Right atrium auricular region (tissue), 2 donors: ENCODE measurements at regions not wholly inside any gene's neighbourhood (a gene's known extent, or its start where the extent isn't known, plus 50 kb on each side); places are given as distances from the start of the nearest gene placed in this dataset.

Experiments
- DNase-seq: peaks from one replicate; pipeline ENCODE4 v3.0.0-alpha.2; 2019; ENCODE audit warnings: low spot score
- H3K27ac ChIP-seq, 2 donors: fragments of 200-600 bp; sonication (generic); 1 replicate in 1 of 2; 2 replicates in 1 of 2; pipeline ENCODE4 v1.5.1; 2016 to 2019
- H3K27me3 ChIP-seq, 2 donors: fragments of 200-600 bp; sonication (generic); one replicate each; pipeline versions ENCODE4 v1.5.1 to v1.6.0; 2017 to 2019
- H3K36me3 ChIP-seq: fragments of 200-600 bp; sonication (generic); one replicate; pipeline ENCODE4 v1.5.1; 2016
- H3K4me1 ChIP-seq, 2 donors: fragments of 200-600 bp; sonication (generic); one replicate each; pipeline versions ENCODE4 v1.5.1 to v1.6.0; 2017 to 2019
- H3K4me3 ChIP-seq, 2 donors: fragments of 200-600 bp; sonication (generic); 1 replicate in 1 of 2; 2 replicates in 1 of 2; pipeline ENCODE4 v1.5.1; 2017 to 2019; ENCODE audit warnings: mild to moderate bottlenecking in 1 of 2, moderate library complexity in 1 of 2
- H3K9me3 ChIP-seq, 2 donors: fragments of 200-600 bp; sonication (generic); one replicate each; pipeline ENCODE4 v1.5.1; 2019
- TF ChIP-seq, protein P1 (sequence below), 2 donors: fragments of 200-600 bp; sonication (generic); IDR thresholded peaks; one replicate each; pipeline ENCODE4 v1.5.1; 2019; ENCODE audit warnings: antibody characterized with exemption in 2 of 2

DNA sequence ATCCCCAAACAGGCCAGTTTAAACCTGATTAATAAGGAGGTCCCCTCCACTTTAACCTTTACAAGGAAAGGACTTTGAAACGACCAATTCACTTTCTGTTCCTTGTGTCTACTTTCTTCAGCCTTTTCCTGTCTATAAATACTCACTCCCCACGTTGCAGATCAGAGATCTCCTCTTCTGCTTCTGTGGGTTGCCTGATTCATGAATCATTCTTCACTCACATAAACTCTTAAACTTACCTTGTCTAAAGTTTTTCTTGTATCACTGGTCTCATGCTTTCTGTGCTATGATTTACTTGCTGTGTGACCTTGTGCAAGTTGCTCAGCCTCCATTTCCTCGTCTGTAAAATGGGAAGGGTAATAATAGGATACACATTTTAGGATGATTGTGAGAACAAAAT lies 236.1 kb downstream of the QDPR start:
- no peaks in the 10 kb centered on the region for H3K9me3 ChIP-seq
- no peak for DNase-seq
- no peaks in the 10 kb centered on the region for H3K36me3 ChIP-seq

DNA sequence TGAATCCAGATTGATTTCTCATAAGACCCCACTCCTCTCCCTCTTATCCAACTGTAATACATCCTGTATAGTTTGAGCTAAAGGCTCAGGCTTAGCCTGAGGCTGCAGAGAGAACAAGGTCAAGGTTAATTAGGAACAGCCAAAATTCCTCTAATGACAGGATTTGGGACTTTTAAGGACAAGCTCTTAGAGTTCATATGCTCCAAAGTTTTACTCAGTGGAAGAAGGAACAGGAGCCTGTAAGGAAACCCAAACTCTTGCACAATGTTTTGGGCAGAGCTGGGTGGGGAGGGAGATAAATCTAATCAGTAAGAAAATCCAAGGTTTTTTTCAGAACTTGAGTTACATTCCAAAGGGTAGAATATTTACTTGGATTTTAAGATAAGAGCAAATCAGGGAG lies 238.8 kb downstream of the QDPR start:
- Histone ChIP-seq H3K4me1 (peaks cover 0 to 7% of the 10 kb centered on the region in 2 donors), H3K27ac (no peak overlapping the region), H3K4me3 (no peak overlapping the region), H3K36me3 (no peaks in the 10 kb centered on the region), H3K27me3 (no peaks in the 10 kb centered on the region), H3K9me3 (no peaks in the 10 kb centered on the region)
- TF ChIP-seq, protein P1, sequence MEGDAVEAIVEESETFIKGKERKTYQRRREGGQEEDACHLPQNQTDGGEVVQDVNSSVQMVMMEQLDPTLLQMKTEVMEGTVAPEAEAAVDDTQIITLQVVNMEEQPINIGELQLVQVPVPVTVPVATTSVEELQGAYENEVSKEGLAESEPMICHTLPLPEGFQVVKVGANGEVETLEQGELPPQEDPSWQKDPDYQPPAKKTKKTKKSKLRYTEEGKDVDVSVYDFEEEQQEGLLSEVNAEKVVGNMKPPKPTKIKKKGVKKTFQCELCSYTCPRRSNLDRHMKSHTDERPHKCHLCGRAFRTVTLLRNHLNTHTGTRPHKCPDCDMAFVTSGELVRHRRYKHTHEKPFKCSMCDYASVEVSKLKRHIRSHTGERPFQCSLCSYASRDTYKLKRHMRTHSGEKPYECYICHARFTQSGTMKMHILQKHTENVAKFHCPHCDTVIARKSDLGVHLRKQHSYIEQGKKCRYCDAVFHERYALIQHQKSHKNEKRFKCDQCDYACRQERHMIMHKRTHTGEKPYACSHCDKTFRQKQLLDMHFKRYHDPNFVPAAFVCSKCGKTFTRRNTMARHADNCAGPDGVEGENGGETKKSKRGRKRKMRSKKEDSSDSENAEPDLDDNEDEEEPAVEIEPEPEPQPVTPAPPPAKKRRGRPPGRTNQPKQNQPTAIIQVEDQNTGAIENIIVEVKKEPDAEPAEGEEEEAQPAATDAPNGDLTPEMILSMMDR (IDR thresholded peaks at IDR 0.05) = no peak
- DNase-seq = no peak

More for the DNA sequence above, 236.1 kb downstream of the QDPR start:
- Histone ChIP-seq H3K4me1 (peaks cover 0 to 7% of the 10 kb centered on the region in 2 donors), H3K27ac (no peak overlapping the region), H3K27me3 (no peaks in the 10 kb centered on the region), H3K4me3 (no peak overlapping the region)
- TF ChIP-seq, protein P1 (IDR thresholded peaks at IDR 0.05) = no peak

DNA sequence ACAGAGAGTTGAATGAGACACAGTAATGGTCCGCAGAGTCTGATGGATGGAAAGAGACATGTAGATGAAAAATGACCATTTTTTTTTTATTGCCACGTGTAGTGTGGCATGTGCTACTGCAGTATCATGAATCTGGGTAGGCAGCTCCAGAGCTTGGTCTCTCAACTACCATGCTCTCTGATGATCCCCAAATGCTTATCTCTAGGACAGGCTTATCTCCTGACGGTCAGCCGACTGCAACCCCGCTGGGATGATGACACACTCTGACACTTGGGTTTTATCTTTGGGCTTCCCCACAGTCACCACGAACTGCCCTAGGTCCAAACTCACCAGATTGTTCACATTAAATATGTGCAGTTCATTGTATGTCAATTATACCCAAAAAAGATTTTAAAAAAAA lies 239.7 kb downstream of the QDPR start:
- Histone ChIP-seq H3K36me3 (no peaks in the 10 kb centered on the region), H3K4me3 (no peak overlapping the region), H3K27me3 (no peaks in the 10 kb centered on the region), H3K4me1 (peaks cover 0 to 3% of the 10 kb centered on the region in 2 donors), H3K9me3 (no peaks in the 10 kb centered on the region), H3K27ac (no peak overlapping the region)
- TF ChIP-seq, protein P1 (IDR thresholded peaks at IDR 0.05) = no peak
- DNase-seq = no peak

DNA sequence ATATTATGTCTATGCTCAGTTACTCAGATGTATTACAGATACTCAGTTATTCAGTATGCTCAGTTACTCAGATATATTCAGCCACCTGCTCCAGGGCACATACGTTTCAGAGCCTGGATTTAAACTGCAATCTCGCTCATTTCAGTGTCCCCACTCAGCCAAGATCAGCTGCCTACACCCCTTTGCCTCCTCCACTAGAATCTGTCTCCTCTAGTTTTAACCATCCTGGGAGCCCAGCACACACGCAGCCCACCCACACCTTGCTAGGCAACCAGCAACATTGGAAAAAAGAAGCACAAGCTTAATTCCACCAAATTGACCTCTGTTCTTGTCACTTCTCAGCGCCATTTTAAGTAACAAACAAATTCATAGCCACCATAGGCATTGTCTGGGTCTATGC lies 246.2 kb downstream of the QDPR start:
- H3K36me3 ChIP-seq = no peaks in the 10 kb centered on the region
- H3K27me3 ChIP-seq = no peaks in the 10 kb centered on the region
- TF ChIP-seq, protein P1 (IDR thresholded peaks at IDR 0.05) = no peak
- DNase-seq = no peak
- H3K27ac ChIP-seq = no peak overlapping the region
- H3K4me3 ChIP-seq = no peak overlapping the region
- no peaks in the 10 kb centered on the region for H3K4me1 ChIP-seq
- no peaks in the 10 kb centered on the region for H3K9me3 ChIP-seq

DNA sequence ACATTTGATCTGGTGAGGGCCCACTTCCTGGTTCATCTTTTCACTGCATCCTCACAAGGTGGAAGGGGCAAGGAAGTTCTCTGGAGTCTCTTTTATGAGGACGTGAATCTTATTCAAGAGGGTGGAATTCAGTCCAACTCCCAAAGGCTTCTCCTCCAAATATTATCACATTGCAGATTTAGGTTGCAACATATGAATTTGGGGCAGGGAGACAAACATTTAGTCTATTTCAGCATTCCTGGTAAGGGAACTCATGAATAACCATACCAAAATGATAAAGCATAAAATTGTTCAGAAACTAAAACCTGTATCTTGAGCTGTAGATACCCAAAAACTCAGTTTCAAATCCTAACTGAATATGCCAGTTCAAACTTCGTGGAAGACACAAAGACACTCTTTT lies 246.8 kb downstream of the QDPR start:
- TF ChIP-seq, protein P1 (IDR thresholded peaks at IDR 0.05) = no peak
- DNase-seq = no peak
- H3K4me1 ChIP-seq = no peaks in the 10 kb centered on the region
- H3K27ac ChIP-seq = no peak overlapping the region
- no peaks in the 10 kb centered on the region for H3K27me3 ChIP-seq
- no peaks in the 10 kb centered on the region for H3K36me3 ChIP-seq
- no peaks in the 10 kb centered on the region for H3K9me3 ChIP-seq
- no peak overlapping the region for H3K4me3 ChIP-seq

DNA sequence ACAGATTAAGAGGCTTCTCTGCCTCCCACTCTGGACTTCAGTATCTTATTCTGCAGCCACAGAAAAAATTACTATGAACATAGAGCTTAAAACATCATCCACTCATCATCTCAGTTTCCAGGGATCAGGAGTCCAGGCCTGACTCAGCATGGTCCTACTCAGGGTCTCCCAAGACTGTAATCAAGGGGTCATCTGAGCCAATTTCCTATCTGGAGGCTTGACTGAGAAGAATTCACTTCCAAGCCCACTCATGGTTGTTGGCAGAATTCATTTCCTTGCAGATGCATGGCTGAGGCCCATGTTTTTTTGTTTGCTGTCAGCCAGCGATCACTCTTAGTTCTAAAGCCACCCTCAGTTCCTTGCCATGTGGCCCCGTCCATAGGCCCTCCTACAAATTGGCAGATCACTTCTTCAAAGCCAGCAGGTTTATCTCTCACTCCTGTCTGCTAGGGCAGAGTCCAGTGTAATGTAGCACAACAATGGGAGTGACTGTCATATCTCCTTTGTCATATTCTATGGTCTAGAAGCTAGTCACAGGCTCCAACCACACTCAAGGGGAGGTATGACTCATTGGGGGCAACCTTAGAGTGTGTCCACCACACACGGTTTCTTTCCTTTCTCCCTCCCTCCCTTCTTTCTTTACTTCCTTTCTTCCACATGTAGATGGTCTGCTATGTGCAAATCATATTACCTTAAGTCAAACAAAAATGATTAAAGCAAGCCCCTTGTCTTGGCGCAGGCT lies 251.6 kb downstream of the QDPR start:
- H3K4me3 ChIP-seq = no peak overlapping the region
- no peaks in the 10 kb centered on the region for H3K36me3 ChIP-seq
- no peaks in the 10 kb centered on the region for H3K4me1 ChIP-seq
- no peak for DNase-seq
- TF ChIP-seq, protein P1 (IDR thresholded peaks at IDR 0.05) = no peak
- no peak overlapping the region for H3K27ac ChIP-seq
- H3K27me3 ChIP-seq = no peaks in the 10 kb centered on the region
- no peaks in the 10 kb centered on the region for H3K9me3 ChIP-seq
